ENCODE measurements at regions not wholly inside any gene's neighbourhood (a gene's known extent, or its start where the extent isn't known, plus 50 kb on each side); places are given as distances from the start of the nearest gene placed in this dataset.

- TF ChIP-seq, protein P1, sequence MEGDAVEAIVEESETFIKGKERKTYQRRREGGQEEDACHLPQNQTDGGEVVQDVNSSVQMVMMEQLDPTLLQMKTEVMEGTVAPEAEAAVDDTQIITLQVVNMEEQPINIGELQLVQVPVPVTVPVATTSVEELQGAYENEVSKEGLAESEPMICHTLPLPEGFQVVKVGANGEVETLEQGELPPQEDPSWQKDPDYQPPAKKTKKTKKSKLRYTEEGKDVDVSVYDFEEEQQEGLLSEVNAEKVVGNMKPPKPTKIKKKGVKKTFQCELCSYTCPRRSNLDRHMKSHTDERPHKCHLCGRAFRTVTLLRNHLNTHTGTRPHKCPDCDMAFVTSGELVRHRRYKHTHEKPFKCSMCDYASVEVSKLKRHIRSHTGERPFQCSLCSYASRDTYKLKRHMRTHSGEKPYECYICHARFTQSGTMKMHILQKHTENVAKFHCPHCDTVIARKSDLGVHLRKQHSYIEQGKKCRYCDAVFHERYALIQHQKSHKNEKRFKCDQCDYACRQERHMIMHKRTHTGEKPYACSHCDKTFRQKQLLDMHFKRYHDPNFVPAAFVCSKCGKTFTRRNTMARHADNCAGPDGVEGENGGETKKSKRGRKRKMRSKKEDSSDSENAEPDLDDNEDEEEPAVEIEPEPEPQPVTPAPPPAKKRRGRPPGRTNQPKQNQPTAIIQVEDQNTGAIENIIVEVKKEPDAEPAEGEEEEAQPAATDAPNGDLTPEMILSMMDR (IDR thresholded peaks at IDR 0.05; ENCODE audit: insufficient read depth, low read length) = no peak
- H3K4me3 ChIP-seq (ENCODE audit: low read depth, low read length) = no peak overlapping the region
- DNase-seq (ENCODE audit: low read depth) = no peak
These were observed 495.0 kb upstream of the B3GALT2 start for GRCh38 chr1:193681422-193681821.

DNA sequence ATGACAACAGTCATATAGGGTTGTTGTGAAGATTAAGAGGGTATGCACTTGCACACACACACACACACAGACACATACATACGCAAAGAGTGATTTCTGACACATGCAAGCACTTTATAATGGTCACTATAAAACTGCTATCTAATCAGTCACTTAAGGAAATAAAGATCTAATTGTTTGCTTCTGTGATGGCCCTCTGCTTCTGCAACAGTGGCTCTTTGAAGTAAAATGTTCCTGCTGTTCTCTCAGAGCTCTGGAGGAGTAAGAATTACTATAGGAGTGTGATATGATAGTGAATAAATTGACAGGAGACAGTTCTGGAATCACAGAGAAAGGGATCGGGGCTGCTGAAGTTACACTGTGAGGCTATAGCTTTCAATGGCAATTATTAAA lies 494.5 kb upstream of the B3GALT2 start:
- TF ChIP-seq, protein P1 (IDR thresholded peaks at IDR 0.05; ENCODE audit: insufficient read depth, low read length) = no peak
- no peak for DNase-seq (ENCODE audit: low read depth)
- H3K4me3 ChIP-seq (ENCODE audit: low read depth, low read length) = no peak overlapping the region

DNA sequence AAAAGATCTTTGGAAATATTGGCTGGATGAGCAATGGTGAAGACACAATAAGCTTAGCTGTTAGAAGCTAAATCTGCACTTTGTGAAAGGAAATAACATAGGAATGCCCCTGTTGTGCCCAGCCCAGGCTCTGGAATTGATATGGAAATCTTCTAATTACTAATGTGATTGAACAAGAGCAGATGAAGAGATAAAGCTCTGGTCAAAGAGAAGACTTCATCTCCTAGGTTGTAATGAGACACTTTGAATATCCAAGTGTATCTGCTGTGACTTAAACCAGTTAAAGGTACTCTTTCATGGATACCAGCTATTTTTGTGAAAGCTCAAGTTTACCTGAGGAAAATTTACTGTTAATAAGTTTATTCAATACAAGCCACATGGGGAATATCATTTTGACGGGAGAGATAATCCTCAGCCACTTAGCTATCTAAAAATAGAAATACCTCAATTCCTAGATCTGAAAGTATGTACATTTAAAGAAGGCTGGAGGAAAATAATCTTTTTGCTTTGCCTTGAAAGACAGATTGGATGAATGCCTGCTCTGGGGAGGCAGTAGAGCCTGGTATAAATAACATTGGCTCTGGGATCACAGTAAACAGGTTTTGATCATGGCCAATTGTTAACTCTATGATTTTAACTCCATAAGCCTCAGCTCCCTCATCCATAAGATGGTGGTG lies 494.0 kb upstream of the B3GALT2 start:
- H3K4me3 ChIP-seq (ENCODE audit: low read depth, low read length) = no peak overlapping the region
- no peak for DNase-seq (ENCODE audit: low read depth)
- TF ChIP-seq, protein P1 (IDR thresholded peaks at IDR 0.05; ENCODE audit: insufficient read depth, low read length) = no peak

DNA sequence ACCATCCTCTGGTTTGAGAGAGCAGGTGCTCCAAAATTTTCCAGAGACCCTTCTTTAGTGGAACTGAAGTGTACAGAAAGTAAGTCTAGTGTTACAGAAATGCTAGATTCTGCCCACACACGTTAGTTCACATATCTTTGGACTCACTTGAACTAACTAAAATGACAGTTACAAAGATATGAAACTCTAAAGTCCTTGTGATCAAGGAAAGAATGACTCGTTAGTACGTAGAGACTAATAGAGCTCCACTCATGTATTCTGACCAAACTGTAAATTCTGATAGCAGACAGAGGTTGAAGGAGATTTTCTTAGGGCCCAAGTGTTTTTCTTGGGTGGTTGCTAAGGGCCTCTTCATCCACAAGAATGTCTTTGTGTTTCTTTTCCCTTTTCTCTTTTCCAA lies 491.5 kb upstream of the B3GALT2 start:
- TF ChIP-seq, protein P1 (IDR thresholded peaks at IDR 0.05; ENCODE audit: insufficient read depth, low read length) = no peak
- no peak overlapping the region for H3K4me3 ChIP-seq (ENCODE audit: low read depth, low read length)
- DNase-seq (ENCODE audit: low read depth) = no peak

DNA sequence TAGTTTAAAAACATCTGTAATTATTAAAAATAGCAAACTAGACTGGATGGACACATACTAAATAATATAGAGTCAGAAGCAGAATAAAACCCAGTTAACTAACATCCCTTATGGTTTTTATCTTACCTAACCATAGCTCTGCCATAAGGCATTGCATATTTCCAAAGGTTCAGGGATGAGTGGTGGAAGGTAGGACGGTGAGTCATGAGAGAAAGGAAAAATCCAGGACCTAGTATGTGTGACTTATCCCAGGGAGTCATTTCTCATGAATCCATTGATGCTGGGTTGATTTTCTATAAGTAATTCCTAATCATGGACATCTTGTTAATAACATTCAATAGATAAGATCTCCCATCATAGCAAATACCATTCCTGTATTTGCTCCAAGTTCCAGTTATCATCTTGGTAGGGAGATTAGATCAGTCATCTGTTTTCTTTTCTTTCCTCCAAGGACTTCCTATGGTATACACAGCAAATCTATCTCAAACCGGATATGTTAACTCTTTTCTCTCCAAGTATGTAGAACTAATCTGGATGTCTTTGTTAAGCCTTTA lies 490.7 kb upstream of the B3GALT2 start:
- DNase-seq (ENCODE audit: low read depth) = no peak

DNA sequence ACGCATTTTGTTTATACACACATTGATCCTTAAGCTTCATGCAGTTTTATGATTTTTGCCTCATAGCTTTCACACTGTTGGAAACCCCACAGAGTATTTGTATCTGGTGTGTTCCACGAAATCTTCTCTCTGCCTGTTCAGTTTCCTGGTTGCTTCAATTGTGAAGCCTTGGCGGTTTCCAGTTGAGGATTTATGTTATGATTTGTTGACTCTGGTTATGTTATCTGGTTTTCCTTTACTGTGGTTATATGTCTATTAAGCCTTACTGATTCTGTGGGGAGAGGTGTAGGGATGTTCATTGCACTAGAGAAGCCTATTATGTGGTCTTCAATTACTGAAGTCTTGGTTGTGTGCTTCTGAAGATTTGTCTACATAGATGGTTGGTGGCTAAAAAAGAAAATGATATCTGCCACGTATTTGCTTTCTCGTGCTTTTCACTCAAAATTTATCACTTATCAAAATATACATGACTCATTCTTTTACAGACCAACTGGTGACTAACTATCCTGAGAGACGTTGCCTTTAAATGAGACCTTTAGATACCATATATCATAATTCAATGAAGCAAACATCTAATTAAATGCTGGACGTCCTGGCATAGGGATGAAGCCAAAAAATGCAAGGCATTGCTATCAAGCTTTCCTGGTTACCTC lies 488.0 kb upstream of the B3GALT2 start:
- H3K4me3 ChIP-seq (ENCODE audit: low read depth, low read length) = no peak overlapping the region
- DNase-seq (ENCODE audit: low read depth) = no peak
- TF ChIP-seq, protein P1 (IDR thresholded peaks at IDR 0.05; ENCODE audit: insufficient read depth, low read length) = no peak

More for the DNA sequence above, 490.7 kb upstream of the B3GALT2 start:
- TF ChIP-seq, protein P1 (IDR thresholded peaks at IDR 0.05; ENCODE audit: insufficient read depth, low read length) = no peak
- H3K4me3 ChIP-seq (ENCODE audit: low read depth, low read length) = no peak overlapping the region
